Limb (tissue), 2 donors: ENCODE measurements at regions not wholly inside any gene's neighbourhood (a gene's known extent, or its start where the extent isn't known, plus 50 kb on each side); places are given as distances from the start of the nearest gene placed in this dataset.
A peak's percentile ranks its signal among the peaks of the same experiment; 100 is the strongest.
"Not testable (repeated sequence)": the region's sequence is repeated elsewhere in the genome, so short reads cannot be mapped to it uniquely, and the experiment has no call there.

Experiments
- DNase-seq, 2 donors: peaks; one replicate each; pipeline ENCODE4 v3.0.0-alpha.2; 2016; ENCODE audit errors: extremely low spot score in 2 of 2

DNA sequence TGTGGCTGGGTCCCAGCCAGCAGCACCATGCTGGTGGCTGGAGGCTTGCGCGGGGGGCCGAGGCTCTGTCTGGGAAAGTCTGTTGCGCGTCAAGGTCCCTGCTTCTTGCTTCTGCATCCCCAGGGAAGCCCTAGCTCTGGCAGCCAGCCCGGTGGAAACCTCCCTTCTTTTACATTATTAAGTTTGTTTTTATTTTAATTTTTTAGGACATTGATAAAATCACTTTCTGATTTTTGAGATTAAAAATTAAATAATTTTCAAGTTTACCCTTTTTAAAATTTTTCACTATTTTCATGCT lies 81.6 kb downstream of the TRIM51G start:
- DNase-seq: not testable (repeated sequence)

GRCh38 chr11:48901381-48902152 lies 82.1 kb downstream of the TRIM51G start:
- DNase-seq: not testable (repeated sequence)

- DNase-seq: not testable (repeated sequence)
Observed at GRCh38 chr11:48900801-48901181, 82.9 kb downstream of the TRIM51G start.

DNA sequence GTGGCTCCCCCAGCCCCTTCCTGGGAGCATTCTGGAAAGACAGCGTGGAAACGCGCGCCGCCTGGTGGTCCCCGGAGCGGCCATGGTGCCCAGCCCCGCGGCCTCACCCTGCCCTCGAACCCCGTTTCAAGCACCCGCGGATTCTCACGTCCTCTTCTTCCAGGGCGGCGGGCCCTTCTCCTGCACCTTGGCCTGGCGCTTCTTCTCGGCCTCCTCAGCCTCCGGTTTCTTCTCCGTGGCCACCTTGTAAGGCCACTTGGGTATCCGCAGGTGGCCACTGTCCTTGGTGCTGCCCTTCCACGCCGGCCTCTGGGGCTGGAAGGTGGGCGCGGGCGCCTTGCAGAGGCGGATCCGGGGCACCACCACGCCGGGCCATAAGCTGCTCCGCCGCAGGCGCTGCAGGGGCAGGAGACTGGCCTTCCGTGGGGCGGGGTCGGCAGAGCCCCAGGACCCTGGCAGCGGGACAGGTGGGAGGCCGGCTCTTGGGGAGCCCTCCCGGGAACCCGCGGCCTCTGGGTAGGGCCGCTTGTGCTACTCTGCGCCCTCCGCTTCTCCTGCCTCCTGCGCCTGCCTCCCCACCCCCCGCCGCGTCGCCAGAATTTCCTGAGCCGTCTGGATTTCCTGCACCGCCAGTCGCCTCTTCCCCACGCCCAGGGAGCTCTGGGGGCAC lies 83.4 kb downstream of the TRIM51G start:
- DNase-seq: peak in 1 of 2 donors; percentile 19

- DNase-seq: no peak
Observed at GRCh38 chr11:48880021-48880441, 103.7 kb downstream of the TRIM51G start.

- DNase-seq: no peak
Observed at GRCh38 chr11:48879256-48879655, 104.4 kb downstream of the TRIM51G start.
